GM19328 (cell line): ENCODE measurements at regions not wholly inside any gene's neighbourhood (a gene's known extent, or its start where the extent isn't known, plus 50 kb on each side); places are given as distances from the start of the nearest gene placed in this dataset.

ENCODE experiments used
- ATAC-seq: cut with Tn5 transposase; IDR thresholded peaks from one replicate; pipeline ENCODE4 v1.9.1; 2021; ENCODE audit warnings: mild to moderate bottlenecking, moderate library complexity; ENCODE audit not compliant: unreplicated experiment

GRCh38 chr4:159497936-159498335, 395.1 kb downstream of the RAPGEF2 start:
- no peak for ATAC-seq

DNA sequence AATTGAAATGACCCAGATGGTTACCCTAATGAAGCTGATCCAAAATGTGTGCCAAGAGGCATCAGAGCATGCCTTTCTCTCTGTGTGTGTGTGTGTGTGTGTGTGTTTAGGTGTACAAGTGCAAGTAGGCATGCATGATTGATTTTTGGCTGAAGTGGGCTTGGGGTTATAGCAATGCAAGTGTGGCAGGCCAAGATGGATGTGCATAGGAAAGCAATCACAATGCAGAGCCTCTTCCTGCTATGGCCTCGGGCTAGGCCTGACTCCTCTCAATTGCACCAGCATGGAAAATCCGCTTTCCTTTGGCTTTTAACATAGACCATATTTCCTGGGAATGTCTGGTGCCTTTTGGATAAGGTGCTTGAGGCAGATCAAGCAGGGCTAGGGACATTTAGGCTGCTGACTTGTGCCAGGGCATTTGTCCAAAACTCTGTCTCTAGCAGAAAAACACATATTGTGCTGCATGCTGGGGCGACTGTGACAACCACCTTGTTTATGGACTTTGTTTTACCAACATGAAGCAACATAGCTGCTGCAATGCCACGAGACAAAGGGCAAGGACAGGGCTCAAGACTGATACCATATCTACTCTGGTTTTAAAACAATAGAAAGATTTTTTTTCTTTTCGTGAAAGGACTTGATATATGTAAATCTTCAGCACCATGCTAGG, 395.7 kb downstream of the RAPGEF2 start:
- ATAC-seq = no peak

GRCh38 chr4:159500861-159501260, 398.0 kb downstream of the RAPGEF2 start:
- no peak for ATAC-seq

- no peak for ATAC-seq
Measured at GRCh38 chr4:159503236-159504008, 400.5 kb downstream of the RAPGEF2 start.

DNA sequence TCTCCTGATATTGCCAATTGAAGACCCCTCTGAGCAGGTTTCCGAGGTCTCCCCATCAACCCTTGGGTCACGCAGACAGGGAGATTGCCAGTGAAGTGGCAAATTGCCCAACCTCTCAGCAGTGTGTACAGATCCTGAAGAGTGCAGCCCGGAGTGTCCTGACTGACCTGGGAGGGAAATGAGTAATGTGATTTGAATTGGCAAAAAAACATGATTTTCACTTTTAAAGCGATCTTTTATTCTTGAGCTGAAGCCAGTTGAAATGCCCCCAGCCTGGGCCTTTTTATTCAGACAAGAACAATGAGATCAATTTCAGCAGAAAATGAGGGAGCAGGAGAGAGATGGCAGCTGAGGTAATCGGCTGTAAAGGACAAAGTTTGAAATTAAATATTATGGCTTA, 401.8 kb downstream of the RAPGEF2 start:
- ATAC-seq = no peak

DNA sequence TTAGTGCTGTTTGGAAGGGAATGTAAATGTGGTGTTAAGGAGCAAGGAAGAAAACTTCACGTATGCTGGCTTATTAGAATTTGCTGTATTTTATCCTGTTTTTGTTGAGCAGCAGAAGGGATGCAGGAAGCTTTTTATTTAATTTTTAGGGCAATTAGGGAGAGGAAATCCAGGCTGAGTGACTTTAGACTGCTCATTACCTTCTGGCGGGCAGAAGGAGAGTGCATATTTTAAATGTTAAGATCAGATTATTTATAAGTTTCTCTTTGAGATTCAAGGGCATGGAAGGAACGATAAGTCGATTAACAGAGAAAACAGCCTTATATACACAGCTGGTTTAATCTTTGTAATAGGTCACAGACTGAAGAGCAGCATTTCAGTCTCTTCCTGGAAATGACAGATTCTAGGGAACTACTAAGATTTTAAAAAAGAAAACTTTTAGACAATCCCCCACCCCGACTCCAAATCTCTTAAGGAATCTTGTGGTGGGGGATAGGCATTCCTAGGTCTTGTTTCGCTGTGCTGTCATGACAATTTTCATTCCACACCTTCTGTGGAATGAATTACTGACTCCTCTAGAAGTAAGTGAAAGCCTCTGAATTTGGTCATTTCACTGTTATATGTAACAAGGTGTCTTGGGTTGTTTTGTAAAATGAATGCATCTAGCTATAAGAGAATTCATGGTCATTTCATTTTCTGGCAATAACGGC, 402.5 kb downstream of the RAPGEF2 start:
- no peak for ATAC-seq

- ATAC-seq = no peak
Measured at GRCh38 chr4:159506801-159507517, 404.1 kb downstream of the RAPGEF2 start.

DNA sequence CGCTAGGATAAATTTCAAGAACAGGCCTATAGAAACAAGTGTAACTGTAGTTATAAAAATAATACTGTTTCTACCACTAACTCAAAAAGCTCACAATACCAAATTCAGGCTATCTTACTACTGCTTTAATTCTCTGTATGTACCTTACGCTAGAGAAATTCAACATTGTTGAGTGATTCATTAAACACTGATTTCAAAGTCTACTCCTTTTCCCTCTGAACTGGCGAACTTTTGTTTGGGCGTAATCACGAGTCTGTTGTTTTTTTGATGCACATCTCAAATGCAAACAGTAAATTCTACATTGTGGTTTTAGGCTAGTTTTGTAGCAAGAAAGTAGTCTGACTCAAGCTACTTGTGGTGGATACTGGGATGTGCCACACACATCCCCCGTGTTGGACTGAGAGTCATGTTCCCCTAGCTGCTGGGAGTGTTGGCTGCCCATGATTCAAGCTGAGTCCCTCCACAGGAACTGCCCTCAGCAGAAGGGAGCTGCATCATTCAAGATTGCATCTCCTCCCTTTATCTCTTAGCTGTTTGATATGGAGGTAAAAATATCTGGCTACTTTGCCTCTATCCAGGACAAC, 406.1 kb downstream of the RAPGEF2 start:
- no peak for ATAC-seq

DNA sequence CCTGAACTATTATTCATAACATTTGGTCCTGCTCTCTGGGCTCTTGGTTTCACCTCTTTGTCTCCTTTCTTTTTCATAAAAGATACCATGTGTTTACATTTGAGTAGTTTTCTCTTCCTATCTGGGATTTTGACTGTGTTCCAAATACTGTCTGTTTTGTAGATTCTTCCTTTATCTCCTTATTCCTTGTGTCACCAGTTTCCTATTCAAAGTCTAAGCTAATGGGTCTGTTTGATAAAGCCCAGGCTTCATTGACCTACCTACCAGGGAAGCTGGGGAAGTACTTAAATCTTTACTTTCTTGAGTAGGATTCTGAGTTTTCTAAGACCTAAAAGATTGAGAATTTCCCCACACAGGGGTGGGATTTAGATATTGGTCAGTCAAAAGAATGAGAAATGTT, 409.5 kb downstream of the RAPGEF2 start:
- ATAC-seq = no peak

DNA sequence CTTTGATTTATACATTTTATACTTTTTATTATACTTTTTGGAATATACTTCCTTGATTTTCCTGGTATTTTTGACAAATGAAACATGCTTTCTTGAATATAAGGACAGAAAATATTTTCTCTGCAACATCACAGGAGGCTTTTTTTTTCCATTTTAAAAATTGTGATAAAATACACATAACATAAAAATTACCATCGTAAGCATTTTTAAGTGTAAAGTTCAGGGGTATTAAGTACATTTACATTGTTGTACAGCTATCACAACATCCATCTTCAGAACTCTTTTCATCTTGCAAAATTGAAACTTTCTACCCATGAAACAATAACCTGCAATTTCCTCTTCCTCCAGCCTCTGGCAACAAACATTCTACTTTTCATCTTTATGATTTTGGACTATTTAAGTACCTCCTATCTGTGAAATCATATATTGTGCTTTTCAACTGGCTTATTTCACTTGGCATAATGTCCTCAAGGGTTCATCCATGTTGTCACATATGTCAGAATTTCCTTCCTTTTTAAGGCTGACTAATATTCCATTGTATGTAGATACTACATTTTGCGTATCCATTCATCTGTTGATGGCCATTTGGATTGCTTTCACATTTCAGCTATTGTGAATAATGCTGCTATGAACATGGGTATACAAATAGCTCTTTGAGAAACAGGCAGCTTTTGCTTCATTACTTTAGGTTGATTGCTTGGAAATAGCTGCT, 412.6 kb downstream of the RAPGEF2 start:
- ATAC-seq = no peak

- ATAC-seq = no peak
Measured at GRCh38 chr4:159516556-159517140, 413.8 kb downstream of the RAPGEF2 start.

DNA sequence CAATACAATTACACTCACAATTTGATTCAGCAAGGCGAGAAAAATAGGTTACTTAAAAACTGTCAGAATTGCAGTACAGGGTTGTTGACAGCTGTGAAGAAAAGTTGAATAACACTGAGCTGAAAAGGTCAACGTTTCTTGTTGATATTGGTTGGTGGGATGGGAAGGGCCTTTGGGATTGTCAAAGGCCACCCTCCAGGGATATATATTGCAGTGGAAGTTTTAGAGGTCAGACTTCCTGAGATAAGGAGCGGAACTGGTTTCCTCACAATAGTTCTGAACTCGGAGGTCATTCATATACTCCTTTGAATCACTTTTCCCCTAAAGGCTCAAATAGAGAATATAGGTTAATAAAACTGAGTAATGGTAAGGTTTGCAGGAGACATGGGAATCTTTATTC, 417.2 kb downstream of the RAPGEF2 start:
- no peak for ATAC-seq

- no peak for ATAC-seq
Measured at GRCh38 chr4:159526172-159526571, 423.3 kb downstream of the RAPGEF2 start.

GRCh38 chr4:159534655-159535054, 431.8 kb downstream of the RAPGEF2 start:
- ATAC-seq = no peak

- no peak for ATAC-seq
Measured at GRCh38 chr4:159538556-159538955, 435.7 kb downstream of the RAPGEF2 start.

DNA sequence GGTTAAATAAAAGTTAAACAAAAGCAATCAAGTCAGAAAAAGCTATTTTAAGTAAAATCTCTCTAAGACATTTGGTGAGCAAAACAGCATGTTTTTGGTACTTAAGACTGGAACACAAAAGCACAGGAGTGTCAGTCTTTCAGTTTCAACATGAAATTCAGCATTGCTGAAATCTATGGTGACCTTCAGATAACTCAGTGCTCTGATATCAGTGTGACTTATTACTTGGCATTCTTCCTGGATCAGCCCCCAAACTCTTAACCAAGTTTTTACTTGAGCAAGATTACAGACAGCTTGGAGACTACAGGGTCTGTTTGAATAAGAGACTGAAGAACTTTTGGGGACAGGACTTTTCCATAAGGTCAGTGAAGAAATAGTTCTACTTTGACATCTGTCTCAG, 437.2 kb downstream of the RAPGEF2 start:
- ATAC-seq = no peak

DNA sequence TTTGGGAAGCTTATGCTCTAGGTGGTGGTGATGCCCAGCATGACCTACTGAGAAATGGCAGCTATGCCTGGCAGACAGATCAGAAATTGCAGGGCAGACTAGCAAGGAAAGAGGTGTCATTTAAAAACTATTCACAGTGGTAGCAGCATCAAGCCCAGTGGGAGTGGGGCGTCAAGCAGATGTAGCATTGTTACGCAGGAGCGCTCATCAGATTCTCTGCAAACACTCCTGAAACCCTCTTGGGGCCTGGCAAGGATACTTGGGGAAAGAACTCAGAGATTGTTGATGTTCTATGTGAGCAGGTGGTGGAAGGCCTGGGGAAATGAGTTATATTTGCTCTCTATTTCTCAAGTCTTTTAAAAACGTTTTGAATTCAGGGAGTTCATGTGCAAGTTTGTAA, 437.6 kb downstream of the RAPGEF2 start:
- ATAC-seq = no peak

DNA sequence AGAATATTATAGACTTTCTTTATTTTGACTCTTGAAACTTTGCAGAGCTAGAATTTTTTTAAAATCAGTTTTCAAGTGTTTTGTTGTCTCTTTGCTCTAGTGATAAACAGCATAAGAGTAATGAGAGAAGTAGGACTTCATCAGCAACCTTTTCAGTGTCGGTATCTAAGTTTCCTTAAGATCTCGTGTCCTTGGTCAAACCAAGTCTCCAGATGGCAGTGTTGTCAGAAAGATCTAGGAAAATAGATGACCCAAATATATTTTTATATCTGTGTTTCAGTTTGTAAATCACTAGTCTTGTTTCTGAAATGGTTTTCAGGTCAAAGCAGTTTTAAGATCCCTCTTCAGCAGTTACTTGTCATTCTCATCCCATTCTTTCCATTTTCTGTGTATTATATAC, 438.3 kb downstream of the RAPGEF2 start:
- ATAC-seq = no peak

DNA sequence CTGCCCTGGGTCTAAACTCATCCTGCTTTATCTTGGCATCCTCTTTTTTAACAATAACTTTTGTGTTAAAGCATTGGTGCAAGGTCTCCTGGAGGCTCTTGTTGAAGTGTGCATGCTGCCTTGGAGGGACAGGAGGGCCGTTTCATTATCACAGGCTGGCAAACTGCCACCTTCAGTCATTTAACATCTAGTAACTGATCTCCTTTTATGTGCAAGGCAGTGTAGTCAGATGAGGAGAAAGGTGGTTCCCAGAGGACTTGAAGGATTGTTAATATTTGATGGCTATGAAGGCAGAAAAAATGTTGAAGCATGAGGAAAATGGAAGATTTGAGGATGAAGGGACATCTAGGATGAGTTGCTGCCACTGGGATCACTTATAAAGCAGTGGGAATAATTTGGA, 439.4 kb downstream of the RAPGEF2 start:
- no peak for ATAC-seq

- ATAC-seq = no peak
Measured at GRCh38 chr4:159543831-159544230, 441.0 kb downstream of the RAPGEF2 start.
